ENCODE measurements at regions not wholly inside any gene's neighbourhood (a gene's known extent, or its start where the extent isn't known, plus 50 kb on each side); places are given as distances from the start of the nearest gene placed in this dataset.

DNA sequence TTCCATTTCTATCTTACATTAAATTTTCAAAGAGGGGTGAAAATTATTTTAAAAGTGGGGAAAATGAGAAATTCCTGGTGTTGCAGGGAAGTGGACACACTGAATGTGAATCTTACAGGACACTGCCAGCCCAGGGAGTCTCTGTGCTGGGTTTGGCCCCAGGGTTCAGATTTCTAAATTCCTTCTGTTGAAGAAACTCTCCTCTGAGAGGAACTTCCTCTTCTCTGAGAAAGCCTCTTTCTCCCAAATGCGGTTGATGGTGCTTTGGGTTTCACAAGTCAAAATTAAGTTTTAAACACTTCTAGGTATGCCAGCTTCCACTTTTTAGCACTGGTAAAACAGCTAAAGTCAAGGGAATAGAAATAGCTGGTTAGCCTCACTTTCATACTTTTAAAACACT is 317.9 kb upstream of the ITGA1 start:
- Histone ChIP-seq H3K27me3 (ENCODE audit: control insufficient read depth in 1 of 2, insufficient read depth in 1 of 2, low read length in 2 of 2) (no peaks in the 10 kb centered on the region), H2BK5ac (ENCODE audit: low read depth, low read length, poor library complexity, severe bottlenecking) (no peak overlapping the region), H2AFZ (ENCODE audit: low read depth, low read length) (no peak overlapping the region), H3K4ac (ENCODE audit: low read depth in 1 of 2, low read length in 2 of 2) (no peak overlapping the region), H4K8ac (ENCODE audit: low read length) (no peak overlapping the region), H3K79me1 (replicated peaks; ENCODE audit: low read length, poor library complexity, severe bottlenecking) (no peaks in the 10 kb centered on the region), H3K4me1 (ENCODE audit: control insufficient read depth, insufficient read depth, low read depth, low read length) (no peaks in the 10 kb centered on the region), H2BK12ac (ENCODE audit: low read length in 2 of 2) (no peak overlapping the region), H3K9me3 (ENCODE audit: control insufficient read depth, low read length) (no peaks in the 10 kb centered on the region), H3K18ac (ENCODE audit: low read depth in 1 of 2, low read length in 2 of 2) (no peak overlapping the region), H3K4me2 (ENCODE audit: low read length, poor library complexity, severe bottlenecking) (no peak overlapping the region), H2AK5ac (ENCODE audit: low read length, severe bottlenecking) (no peak overlapping the region), H2BK15ac (ENCODE audit: low read depth, poor library complexity, severe bottlenecking) (no peak overlapping the region), H3K36me3 (ENCODE audit: control insufficient read depth in 1 of 2, insufficient read depth in 2 of 2, low read depth in 1 of 2, low read length in 2 of 2) (no peaks in the 10 kb centered on the region), H2BK120ac (ENCODE audit: low read depth, low read length) (no peak overlapping the region), H3K14ac (ENCODE audit: low read length in 2 of 2) (no peak overlapping the region), H3K9ac (ENCODE audit: low read length) (no peak overlapping the region), H3K4me3 (ENCODE audit: insufficient read depth in 1 of 2, low read depth in 1 of 2, low read length in 2 of 2) (no peak overlapping the region), H4K91ac (ENCODE audit: low read length) (no peak overlapping the region), H3K23ac (ENCODE audit: low read length in 2 of 2) (no peak overlapping the region), H3K27ac (ENCODE audit: low read length, poor library complexity, severe bottlenecking) (no peak overlapping the region)
- no peak for DNase-seq
- no CpG with 5 or more reads among the region's 1 CpG for WGBS

DNA sequence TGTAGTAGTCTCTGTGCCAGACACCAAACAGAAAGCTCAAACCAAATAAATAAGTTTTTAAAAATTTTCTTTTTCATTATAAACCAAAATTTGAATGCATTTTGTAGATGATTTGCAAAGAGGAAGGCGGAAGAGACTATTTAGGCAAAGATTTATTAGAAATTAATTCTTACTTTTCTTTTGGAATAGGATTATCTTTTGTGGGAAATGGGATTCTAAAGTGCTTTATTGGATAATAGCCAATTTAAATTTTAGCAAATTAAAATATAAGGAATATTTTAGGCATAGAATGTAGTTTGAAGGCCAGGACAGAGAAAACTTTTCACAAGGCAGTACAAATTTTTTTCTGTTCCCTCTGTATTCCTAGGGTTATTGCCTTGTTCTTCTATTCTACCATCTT is 311.4 kb upstream of the ITGA1 start:
- Histone ChIP-seq H4K8ac (ENCODE audit: low read length) (no peak overlapping the region), H3K4me3 (ENCODE audit: insufficient read depth in 1 of 2, low read depth in 1 of 2, low read length in 2 of 2) (no peak overlapping the region), H4K91ac (ENCODE audit: low read length) (no peak overlapping the region), H3K18ac (ENCODE audit: low read depth in 1 of 2, low read length in 2 of 2) (no peak overlapping the region), H2BK120ac (ENCODE audit: low read depth, low read length) (no peak overlapping the region), H3K4ac (ENCODE audit: low read depth in 1 of 2, low read length in 2 of 2) (no peak overlapping the region), H3K36me3 (ENCODE audit: control insufficient read depth in 1 of 2, insufficient read depth in 2 of 2, low read depth in 1 of 2, low read length in 2 of 2) (no peaks in the 10 kb centered on the region), H2BK12ac (ENCODE audit: low read length in 2 of 2) (no peak overlapping the region), H3K23ac (ENCODE audit: low read length in 2 of 2) (no peak overlapping the region), H3K27me3 (ENCODE audit: control insufficient read depth in 1 of 2, insufficient read depth in 1 of 2, low read length in 2 of 2) (no peaks in the 10 kb centered on the region), H3K9me3 (ENCODE audit: control insufficient read depth, low read length) (no peaks in the 10 kb centered on the region), H3K14ac (ENCODE audit: low read length in 2 of 2) (no peak overlapping the region), H2BK15ac (ENCODE audit: low read depth, poor library complexity, severe bottlenecking) (no peak overlapping the region), H3K27ac (ENCODE audit: low read length, poor library complexity, severe bottlenecking) (no peak overlapping the region), H3K4me1 (ENCODE audit: control insufficient read depth, insufficient read depth, low read depth, low read length) (no peaks in the 10 kb centered on the region), H3K79me1 (replicated peaks; ENCODE audit: low read length, poor library complexity, severe bottlenecking) (no peaks in the 10 kb centered on the region), H3K4me2 (ENCODE audit: low read length, poor library complexity, severe bottlenecking) (no peak overlapping the region), H2AFZ (ENCODE audit: low read depth, low read length) (no peak overlapping the region), H2AK5ac (ENCODE audit: low read length, severe bottlenecking) (no peak overlapping the region), H2BK5ac (ENCODE audit: low read depth, low read length, poor library complexity, severe bottlenecking) (no peak overlapping the region), H3K9ac (ENCODE audit: low read length) (no peak overlapping the region)
- no CpG with 5 or more reads among the region's 1 CpG for WGBS
- no peak for DNase-seq

- WGBS, result no CpG with 5 or more reads among the region's 1 CpG
- DNase-seq, result no peak
- Histone ChIP-seq H2BK15ac (ENCODE audit: low read depth, poor library complexity, severe bottlenecking) (no peak overlapping the region), H3K18ac (ENCODE audit: low read depth in 1 of 2, low read length in 2 of 2) (no peak overlapping the region), H3K9ac (ENCODE audit: low read length) (no peak overlapping the region), H3K27ac (ENCODE audit: low read length, poor library complexity, severe bottlenecking) (no peak overlapping the region), H2AK5ac (ENCODE audit: low read length, severe bottlenecking) (no peak overlapping the region), H4K8ac (ENCODE audit: low read length) (no peak overlapping the region), H3K27me3 (ENCODE audit: control insufficient read depth in 1 of 2, insufficient read depth in 1 of 2, low read length in 2 of 2) (no peaks in the 10 kb centered on the region), H2BK12ac (ENCODE audit: low read length in 2 of 2) (no peak overlapping the region), H3K79me1 (replicated peaks; ENCODE audit: low read length, poor library complexity, severe bottlenecking) (no peaks in the 10 kb centered on the region), H3K4me1 (ENCODE audit: control insufficient read depth, insufficient read depth, low read depth, low read length) (no peaks in the 10 kb centered on the region), H3K4me3 (ENCODE audit: insufficient read depth in 1 of 2, low read depth in 1 of 2, low read length in 2 of 2) (no peak overlapping the region), H3K4ac (ENCODE audit: low read depth in 1 of 2, low read length in 2 of 2) (no peak overlapping the region), H3K9me3 (ENCODE audit: control insufficient read depth, low read length) (no peaks in the 10 kb centered on the region), H4K91ac (ENCODE audit: low read length) (no peak overlapping the region), H2AFZ (ENCODE audit: low read depth, low read length) (no peak overlapping the region), H3K23ac (ENCODE audit: low read length in 2 of 2) (no peak overlapping the region), H2BK5ac (ENCODE audit: low read depth, low read length, poor library complexity, severe bottlenecking) (no peak overlapping the region), H3K4me2 (ENCODE audit: low read length, poor library complexity, severe bottlenecking) (no peak overlapping the region), H2BK120ac (ENCODE audit: low read depth, low read length) (no peak overlapping the region), H3K14ac (ENCODE audit: low read length in 2 of 2) (no peak overlapping the region), H3K36me3 (ENCODE audit: control insufficient read depth in 1 of 2, insufficient read depth in 2 of 2, low read depth in 1 of 2, low read length in 2 of 2) (no peaks in the 10 kb centered on the region)
Measured at GRCh38 chr5:52481201-52481600, 306.5 kb upstream of the ITGA1 start.

DNA sequence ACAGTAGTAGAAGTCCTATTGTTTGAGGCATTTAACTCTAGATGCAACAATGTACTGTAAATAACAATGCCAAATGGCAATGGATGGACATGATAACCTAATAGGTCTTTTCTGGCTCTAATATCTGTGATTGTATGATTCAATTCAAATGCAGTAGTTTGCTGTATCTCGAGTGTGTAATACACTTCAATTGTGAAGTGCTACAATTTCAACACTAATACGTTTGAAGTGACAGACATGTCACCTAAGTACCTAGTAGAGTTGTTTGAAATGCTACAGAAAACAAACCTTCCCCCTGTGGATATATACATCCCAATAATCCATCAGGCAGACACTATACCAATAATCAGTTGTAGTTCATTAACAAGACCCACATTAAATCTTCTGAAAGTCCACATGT is 305.9 kb upstream of the ITGA1 start:
- no peak overlapping the region for H2BK120ac ChIP-seq (ENCODE audit: low read depth, low read length)
- H2BK5ac ChIP-seq (ENCODE audit: low read depth, low read length, poor library complexity, severe bottlenecking), result no peak overlapping the region
- no peak overlapping the region for H3K14ac ChIP-seq (ENCODE audit: low read length in 2 of 2)
- no peak overlapping the region for H3K4me2 ChIP-seq (ENCODE audit: low read length, poor library complexity, severe bottlenecking)
- no peak overlapping the region for H4K91ac ChIP-seq (ENCODE audit: low read length)
- WGBS, result 93% methylated on average over 1 of the region's 2 CpGs
- no peaks in the 10 kb centered on the region for H3K4me1 ChIP-seq (ENCODE audit: control insufficient read depth, insufficient read depth, low read depth, low read length)
- no peak overlapping the region for H2AFZ ChIP-seq (ENCODE audit: low read depth, low read length)
- H4K8ac ChIP-seq (ENCODE audit: low read length), result no peak overlapping the region
- H2BK15ac ChIP-seq (ENCODE audit: low read depth, poor library complexity, severe bottlenecking), result no peak overlapping the region
- H2AK5ac ChIP-seq (ENCODE audit: low read length, severe bottlenecking), result no peak overlapping the region
- H3K27me3 ChIP-seq (ENCODE audit: control insufficient read depth in 1 of 2, insufficient read depth in 1 of 2, low read length in 2 of 2), result no peaks in the 10 kb centered on the region
- no peak overlapping the region for H2BK12ac ChIP-seq (ENCODE audit: low read length in 2 of 2)
- no peak overlapping the region for H3K4ac ChIP-seq (ENCODE audit: low read depth in 1 of 2, low read length in 2 of 2)
- H3K9me3 ChIP-seq (ENCODE audit: control insufficient read depth, low read length), result no peaks in the 10 kb centered on the region
- H3K18ac ChIP-seq (ENCODE audit: low read depth in 1 of 2, low read length in 2 of 2), result no peak overlapping the region
- no peaks in the 10 kb centered on the region for H3K79me1 ChIP-seq (replicated peaks; ENCODE audit: low read length, poor library complexity, severe bottlenecking)
- no peak overlapping the region for H3K27ac ChIP-seq (ENCODE audit: low read length, poor library complexity, severe bottlenecking)
- H3K9ac ChIP-seq (ENCODE audit: low read length), result no peak overlapping the region
- no peak overlapping the region for H3K23ac ChIP-seq (ENCODE audit: low read length in 2 of 2)
- no peak for DNase-seq
- no peak overlapping the region for H3K4me3 ChIP-seq (ENCODE audit: insufficient read depth in 1 of 2, low read depth in 1 of 2, low read length in 2 of 2)
- H3K36me3 ChIP-seq (ENCODE audit: control insufficient read depth in 1 of 2, insufficient read depth in 2 of 2, low read depth in 1 of 2, low read length in 2 of 2), result no peaks in the 10 kb centered on the region
